ENCODE measurements at regions not wholly inside any gene's neighbourhood (a gene's known extent, or its start where the extent isn't known, plus 50 kb on each side); places are given as distances from the start of the nearest gene placed in this dataset.

DNA sequence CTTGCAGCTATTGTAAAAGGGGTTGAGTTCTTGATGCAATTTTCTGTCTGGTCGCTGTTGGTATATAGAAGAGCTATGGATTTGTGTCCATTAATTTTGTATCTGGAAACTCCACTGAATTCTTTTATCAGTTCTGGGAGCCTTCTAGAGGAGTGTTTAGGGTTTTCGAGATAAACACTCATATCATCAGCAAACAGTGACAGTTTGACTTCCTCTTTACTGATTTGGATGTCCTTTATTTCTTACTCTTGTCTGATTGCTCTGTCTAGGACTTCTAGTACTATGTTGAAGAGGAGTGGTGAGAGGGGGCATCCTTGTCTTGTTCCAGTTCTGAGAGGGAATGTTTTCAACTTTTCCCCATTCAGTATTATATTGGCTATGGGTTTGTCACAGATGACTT is 120.8 kb upstream of the SSTR4 start:
- no peak for DNase-seq

DNA sequence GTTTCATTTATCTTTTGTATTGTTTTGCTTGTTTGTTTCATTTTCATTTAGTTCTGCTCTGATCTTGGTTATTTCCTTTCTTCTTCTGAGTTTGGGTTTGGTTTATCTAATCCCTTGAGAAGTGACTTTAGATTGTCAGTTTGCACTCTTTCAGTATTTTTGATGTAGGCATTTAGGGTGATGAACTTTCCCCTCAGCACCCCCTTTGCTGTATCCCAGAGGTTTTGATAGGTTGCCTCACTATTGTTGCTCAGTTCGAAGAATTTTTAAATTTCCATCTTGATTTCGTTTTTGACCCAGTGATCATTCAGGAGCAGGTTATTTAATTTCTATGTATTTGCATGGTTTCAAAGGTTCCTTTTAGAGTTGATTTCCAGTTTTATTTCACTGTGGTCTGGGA is 119.6 kb upstream of the SSTR4 start:
- DNase-seq, result no peak

DNA sequence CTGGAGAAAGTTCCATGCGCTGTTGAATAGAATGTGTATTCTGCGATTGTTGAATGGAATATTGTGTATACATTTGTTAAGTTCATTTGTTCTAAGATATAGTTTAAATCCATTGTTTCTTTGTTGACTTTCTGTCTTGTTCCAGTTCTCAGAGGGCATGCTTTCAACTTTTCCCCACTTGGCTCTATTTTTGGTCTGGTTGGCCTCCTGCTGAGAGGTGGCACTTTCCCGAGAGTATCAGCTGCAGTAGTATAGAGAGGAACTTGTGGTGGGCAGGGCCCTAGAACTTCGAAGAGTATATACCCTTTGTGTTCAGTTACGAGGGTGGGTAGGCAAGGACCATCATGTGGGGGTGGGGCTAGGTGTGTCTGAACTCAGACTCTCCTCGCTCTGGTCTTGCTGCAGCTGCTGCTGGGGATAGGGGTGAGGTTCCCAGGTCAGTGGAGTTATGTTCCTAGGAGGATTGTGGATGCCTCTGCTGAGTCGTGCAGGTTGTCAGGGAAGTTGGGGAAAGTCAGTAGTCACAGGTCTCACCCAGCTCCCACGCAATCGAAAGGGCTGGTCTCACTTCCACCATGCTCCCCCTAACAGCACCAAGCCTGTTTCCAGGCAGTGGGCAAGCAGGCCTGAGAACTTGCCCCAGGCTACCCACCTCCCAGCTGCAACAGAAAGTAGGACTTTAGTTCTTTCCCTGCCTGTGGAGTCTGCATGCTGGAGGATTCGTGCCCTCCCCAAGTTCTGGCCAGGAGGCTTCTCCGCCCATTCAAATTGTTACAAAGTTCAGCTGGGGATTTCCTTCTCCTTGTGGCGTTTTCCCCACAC is 118.9 kb upstream of the SSTR4 start:
- no peak for DNase-seq

DNA sequence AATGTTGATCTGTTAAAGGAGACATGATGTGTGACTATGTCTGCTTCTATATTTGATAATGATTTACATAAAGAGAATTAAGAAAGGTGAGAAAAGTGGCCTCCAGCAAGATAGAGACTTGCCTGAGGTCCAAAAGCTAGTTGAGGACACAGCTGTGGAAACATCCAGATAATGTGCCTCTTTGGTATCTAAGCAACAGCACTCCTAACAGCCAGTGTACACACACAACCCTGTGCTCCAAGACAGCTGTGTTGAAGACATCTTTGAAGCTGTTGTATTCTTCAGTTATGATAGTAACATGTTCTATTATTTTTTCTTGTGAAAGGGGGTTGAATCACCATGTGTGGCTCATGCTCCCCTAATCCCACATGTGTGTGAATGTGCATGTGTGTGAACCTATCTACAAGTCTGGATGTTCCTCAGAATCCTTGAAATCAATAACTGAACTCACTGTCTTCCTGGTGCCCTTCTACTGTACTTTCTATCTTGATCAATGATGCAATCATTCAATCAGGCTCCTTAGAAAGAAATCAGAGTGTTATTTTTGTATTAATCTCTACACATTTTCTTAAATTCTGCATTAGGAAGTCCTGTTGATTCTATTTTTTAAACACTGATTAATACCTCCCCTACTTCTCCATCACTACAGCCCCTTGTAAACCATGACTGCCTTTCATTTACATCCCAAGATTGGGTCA is 116.7 kb upstream of the SSTR4 start:
- no peak for DNase-seq

DNA sequence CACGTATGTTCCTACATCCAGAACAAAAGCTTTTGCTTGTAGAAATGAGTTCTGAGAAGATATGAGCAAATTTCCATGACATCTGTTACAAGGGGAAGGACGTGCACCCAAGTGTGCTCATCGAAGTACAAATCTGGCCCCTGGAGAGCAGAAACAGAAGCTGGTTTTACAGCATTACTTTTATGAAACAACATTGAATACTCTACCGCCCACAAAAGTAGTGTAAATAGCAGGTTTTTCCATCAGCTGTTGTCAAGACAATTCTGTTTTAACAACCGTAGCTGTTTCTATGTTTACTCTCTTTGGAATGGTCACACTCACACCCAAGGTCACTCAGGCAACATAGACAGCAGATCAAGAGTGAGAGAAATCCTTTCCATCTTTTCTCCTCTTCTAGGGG is 114.2 kb upstream of the SSTR4 start:
- no peak for DNase-seq

DNA sequence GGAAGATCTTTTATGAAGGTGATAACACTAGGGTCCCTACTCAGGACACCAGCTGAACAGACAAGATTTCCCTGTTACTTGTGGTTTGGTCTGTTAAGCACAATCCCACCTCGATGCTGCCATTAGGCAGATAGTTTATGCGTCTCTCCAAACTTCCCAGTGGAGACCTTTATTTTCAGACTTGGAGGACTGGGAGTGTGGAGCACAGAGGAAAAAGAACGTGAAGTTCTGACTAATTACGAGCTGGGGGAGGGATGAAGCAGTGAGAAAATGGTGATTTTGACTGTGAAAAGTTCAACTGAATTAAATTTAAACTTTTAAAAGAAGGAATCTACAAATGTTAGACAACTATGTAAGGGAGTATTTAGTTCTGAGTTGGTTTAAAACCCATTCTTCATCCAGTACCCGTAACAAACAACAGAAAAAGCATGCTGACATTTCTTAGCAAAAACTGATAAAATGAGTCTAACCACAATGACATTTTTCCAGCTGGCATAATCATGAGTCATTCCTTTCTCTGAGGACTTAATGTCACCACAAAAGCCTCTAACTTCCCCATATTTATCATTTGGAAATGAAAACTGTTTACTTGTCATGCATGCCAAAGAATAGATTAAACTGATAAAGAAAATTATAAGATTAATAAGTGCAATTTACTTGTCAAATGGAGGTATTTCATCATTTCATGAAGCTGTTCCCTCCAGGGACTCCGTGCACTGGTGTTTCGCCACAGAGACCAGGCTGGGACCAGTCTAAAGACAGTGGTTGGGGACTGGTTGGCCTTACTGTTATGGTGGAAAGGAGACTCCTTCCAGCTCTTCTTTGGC is 113.3 kb upstream of the SSTR4 start:
- DNase-seq, result no peak

DNA sequence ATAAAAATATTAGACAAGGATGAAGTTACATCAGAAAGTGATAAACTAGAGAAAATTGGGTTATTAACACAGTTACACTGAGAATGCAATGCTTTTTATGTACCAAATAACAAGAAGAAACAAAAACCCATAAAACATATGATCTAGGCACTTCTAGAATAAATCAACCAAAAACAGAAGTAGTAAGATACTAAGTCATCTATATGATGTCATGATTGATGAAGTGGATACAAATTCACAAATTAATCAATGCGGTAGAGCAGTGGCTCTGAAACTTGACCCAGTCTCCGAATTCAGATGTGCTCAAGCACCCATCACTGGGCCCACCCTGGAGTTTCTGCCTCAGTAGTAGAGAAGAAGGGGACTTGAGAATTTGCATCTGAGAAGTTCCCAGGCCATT is 112.1 kb upstream of the SSTR4 start:
- DNase-seq, result no peak

DNA sequence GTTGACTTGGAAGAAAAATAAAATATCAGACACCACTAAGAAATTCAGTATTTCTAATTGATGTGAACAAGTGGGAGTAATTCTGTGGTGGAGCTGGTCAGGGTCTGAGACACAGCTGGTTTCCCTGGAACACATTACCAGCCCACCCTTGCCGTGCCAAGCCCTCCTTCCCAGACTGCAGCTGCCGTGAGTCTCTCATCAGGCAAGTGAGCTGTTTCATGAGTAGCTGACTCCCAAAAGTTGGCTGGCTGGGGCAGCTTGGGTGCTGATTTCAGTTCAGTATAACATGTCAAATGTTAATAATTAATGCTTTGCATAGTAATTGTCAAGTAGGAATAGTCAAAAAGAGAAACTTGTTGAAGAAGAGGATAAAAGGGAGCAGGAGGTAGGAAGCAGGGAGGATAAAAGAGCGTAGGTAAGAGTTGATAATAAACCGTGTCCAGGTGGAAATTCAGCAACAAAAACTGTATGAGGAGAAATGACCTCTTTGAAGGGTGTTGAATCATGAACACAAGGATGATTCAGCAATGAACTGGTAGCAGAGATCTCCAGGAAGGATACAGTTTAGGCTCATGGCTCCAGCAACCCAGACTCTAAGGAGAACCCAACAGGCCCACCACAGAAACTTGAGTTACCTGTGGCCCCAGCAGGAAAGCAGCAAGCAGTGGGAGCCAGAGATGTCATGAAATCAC is 110.9 kb upstream of the SSTR4 start:
- DNase-seq, result no peak

DNA sequence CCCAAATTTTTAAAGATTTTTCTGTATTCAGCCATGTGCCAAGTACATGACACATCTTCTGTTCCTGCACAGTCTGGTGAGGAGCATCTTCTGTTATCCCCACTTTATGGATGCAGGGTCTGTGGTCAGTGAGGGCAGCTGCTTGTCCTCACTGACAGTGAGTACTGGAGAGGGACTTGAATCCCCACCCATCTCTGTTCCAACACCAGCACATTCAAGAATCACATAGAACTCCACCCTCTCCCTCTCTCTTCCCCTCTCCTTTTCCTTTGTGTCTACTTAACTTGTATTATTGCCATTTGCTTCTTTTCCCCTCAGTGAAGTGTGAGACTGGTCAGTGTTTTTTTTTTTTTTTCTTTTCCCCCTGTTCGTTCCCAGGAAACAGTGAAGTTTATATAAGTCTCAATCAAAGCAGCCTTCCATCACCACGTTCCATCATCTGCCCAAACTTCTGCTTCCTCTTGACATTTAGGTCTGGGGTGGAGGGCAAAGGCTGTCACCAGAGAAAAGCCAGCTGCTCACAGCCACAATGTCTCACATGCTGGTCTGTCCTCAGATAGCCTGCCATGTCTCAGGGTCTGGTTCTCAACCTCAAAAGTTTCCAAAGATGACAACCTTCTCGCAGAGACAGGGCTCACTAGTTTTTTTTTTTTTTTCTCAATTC is 110.0 kb upstream of the SSTR4 start:
- no peak for DNase-seq

DNA sequence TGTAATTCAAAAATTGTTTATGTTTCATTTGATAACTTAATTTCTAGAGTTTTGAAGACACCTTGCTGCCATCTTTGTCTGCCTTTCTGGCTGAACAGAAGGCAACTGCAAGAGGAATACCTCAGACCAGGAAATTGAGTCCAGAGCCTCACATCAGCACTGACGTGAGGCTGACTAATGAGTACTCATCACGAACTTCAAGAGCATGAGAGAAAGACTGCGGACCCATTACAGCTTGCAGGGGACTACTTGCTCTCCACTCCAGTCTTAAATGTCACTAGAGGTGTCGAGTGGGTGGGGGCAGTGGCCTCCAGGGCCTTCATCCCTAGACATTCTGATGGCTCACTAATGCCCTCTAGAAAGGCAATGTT is 109.5 kb upstream of the SSTR4 start:
- no peak for DNase-seq

DNA sequence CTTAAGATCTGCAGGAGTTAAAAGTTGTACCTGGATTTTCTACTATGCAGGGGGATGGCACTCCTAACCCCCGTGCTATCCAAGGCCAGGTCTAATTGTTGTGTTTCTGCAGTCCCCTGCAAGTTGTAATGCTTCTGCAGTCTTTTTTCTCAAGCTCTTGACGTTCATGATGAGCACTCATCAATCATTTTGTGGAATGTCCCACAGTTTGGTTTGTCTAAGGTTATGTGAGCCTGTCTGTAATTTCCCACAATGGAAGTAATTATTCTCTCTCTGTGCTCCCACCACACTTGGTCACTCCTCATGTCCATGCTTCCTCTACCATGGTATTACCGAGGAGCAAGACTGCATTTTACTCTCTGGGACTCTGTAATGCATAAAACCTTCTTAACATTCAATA is 107.6 kb upstream of the SSTR4 start:
- no peak for DNase-seq

DNA sequence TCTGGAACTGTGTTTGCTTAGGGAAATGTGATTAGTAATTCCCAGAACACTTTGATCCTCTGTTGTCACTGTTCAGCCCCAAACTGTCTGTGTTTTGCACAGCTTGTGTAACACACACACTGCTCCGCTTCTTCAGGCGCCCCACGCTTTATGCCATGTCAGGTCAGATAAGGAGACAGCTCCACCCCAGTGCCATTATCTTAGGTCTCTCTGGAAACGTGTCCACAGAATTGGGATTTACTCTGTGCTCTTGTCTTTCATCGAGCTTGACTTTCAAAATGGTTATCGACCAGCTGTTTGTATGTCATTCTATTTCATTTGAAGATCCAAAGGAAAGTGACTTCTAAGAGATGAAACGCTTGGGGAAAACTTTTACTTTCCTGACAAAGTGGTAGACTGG is 106.4 kb upstream of the SSTR4 start:
- DNase-seq, result no peak

DNA sequence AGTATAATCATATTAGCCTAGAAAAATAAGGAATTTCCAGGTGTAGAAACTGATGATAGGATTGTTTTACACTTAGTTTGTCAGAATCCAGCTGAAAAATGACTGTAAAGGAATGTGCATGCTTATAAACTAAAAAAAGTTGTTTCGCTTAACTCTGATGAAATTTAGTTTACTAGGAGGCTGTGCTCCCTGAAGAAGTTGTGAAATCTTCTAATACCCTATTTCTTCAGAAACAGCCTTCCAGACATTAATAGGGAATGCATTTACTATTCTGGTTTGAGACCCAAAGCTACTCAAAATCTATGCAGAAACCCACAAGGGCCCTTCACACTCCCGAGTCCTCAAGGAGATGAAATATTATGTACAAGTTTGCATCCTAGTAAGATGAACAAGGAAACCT is 105.5 kb upstream of the SSTR4 start:
- DNase-seq, result no peak

DNA sequence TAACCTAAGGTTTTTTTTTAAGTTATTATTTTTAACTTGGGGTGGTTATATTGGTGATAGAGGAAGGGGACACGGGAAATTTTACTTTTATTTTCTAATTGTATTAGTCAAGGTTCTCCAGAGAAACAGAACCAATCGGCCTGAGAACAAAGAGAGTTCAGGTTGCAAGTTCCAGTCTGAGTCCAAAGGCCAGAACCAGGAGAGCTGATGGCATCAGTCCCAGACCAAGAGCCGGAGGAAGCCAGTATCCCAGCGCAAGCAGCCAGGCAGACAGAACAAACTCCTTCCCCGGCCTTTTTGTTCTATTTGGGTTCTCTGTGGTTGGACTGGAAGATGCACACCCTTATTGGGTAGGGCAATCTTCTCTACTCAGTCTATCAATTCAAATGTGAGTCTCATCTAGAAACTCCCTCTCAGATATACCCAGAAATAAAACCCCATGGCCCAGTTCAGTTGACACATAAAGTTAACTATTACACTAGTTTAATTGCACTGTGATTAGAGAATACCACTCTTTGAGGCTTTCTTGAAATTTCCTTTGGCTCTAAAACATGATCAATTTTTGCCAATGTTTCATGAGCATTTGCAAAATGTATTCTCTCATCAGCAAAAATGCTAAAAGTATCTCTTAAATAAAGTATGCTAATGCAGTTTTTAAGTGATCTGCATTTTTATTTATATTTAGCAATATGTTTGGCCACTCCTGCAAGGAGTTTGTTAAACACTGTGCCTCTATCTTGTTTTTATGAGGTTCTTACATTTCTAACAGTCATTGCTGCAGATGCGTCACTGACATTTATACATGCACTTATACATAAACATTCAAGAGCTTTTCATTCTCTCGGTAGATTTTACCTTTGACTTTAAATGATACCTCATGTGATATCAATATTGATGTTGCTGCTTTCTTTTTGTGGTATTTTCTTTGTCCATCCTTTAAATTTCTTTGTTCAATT is 103.2 kb upstream of the SSTR4 start:
- DNase-seq, result peak in 5 of 58 donors; percentile 2 to 10 (median 4)

DNA sequence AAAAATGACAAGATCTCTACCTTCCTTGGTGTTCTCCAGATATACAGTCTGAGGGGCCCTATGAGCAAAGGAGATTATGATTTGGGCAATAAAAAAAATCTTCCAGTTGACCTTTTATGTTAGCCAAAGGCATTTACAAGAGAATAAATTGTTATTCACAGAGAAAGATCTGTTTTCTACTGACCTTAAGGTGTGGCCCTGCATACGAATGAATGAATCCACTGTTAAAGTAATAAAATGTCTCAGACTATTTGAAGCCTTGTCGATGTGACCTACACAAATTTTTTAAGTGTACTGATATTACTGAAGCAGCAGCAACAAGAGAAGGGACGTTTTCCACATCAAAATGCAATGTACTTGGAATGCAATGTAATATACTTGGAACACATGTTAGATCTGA is 95.9 kb upstream of the SSTR4 start:
- no peak for DNase-seq

DNA sequence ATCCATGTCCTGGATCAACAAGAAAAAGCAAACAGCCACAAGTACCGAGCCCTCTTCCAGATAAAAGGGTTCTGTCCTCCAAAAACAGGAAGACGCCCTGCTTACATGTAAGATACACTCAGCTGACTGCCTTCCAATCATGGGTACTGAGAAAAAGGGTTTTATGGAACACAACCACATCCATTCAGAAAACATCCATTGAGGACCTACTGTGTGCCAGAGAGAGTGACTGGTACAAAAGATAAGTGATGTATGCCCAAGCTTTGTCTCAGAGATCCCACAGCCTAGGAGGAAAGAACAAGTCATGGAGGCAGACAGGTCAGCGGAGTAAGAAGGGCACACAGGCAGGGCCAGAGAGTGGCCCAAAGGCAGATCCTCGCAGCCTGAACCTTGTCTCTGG is 94.8 kb upstream of the SSTR4 start:
- no peak for DNase-seq

DNA sequence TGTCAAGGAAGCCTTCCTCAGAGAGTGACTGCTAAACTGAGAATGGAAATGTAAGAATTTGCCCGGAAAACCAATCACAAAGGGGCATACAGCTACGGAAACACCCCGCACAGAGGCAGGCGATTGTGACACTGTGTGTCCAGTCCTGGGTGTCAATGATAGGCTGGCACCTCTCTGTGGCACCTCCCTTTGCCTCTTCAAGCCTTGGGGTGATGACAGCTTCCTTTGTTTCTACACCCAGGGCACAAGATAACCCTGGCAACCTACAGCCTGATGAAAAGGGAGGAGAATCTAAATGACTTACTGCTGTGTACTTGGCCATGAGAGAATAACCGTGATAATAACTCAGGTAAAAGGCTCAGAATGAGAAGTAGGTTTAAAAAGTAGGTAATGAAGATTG is 93.6 kb upstream of the SSTR4 start:
- no peak for DNase-seq

DNA sequence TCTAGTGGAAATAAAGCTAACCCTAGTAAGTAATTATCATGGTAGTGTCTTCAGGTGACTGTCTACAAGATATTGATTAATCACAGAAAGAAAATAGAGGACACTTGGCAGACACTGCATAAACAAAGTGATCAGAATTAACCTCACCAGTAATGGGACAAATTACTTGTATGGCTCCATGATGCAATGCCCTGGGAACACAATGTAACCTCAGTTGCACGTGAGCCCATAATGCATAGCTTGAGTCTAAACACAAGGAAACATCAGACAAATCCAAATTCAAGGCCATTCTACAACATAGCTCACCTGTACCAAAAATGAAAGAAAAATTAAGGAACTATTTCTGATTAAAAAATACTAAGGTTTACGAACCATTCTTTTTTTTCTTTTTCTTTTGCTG is 92.4 kb upstream of the SSTR4 start:
- DNase-seq, result no peak

DNA sequence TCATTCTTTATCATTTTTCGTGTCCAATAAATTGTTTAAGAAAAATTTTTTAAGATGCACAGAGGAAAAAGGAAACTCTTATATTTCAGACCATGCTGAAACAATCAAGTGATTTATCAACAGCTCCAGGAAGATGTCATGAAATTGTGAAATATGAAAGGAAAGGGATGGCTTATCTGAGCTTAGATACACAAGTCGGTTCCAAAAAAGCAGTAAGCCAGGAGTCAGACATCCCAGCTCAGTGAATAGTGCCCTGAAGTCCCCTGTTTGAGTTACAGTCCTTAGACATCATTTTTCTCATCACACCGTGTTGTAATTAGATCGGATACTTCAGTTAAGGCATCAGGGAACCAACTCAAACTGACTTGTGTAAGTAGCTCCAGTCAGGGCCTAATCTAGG is 91.0 kb upstream of the SSTR4 start:
- no peak for DNase-seq

DNA sequence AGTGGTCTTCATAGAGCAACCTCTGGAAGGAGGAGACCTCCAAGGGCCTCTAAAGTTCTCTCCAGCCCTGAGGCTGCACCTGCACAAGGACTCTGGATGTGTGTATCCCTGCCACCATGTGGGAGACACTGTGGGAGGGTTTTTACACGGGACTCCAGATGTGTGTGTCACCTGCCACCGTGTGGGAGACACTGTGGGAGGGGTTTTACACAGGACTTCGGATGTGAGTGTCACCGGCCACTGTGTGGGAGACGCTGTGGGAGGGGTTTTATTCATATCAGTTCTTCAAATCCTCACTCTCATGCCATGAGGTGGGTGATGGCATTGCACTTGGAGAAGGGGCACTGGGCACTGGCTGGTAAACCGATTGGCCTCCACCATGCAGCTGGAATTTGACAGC is 90.2 kb upstream of the SSTR4 start:
- no peak for DNase-seq
